Superior temporal gyrus (tissue), 1 donor: ENCODE measurements at regions not wholly inside any gene's neighbourhood (a gene's known extent, or its start where the extent isn't known, plus 50 kb on each side); places are given as distances from the start of the nearest gene placed in this dataset.

ENCODE experiments used
- DNase-seq: peaks from one replicate; pipeline ENCODE4 v3.0.0-alpha.2; 2016; ENCODE audit errors: extremely low spot score

GRCh38 chr18:38933322-38933721 lies 1367.7 kb upstream of the CELF4 start:
- no peak for DNase-seq

GRCh38 chr18:38932752-38933151 lies 1367.2 kb upstream of the CELF4 start:
- DNase-seq = no peak

DNA sequence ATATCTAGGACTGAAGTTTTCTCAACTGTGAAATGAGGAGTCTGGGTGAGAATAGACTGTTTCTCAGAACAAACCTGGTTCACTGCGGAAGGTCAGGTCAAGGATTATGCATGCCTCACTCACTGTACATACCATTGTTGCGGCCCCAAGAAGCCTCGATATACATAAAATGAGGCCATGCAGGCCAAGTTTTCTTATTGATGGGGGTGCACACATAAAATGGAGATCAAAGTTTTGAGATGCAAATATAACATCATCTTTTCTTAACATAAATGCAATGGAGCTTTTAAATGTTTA lies 1366.1 kb upstream of the CELF4 start:
- no peak for DNase-seq

DNA sequence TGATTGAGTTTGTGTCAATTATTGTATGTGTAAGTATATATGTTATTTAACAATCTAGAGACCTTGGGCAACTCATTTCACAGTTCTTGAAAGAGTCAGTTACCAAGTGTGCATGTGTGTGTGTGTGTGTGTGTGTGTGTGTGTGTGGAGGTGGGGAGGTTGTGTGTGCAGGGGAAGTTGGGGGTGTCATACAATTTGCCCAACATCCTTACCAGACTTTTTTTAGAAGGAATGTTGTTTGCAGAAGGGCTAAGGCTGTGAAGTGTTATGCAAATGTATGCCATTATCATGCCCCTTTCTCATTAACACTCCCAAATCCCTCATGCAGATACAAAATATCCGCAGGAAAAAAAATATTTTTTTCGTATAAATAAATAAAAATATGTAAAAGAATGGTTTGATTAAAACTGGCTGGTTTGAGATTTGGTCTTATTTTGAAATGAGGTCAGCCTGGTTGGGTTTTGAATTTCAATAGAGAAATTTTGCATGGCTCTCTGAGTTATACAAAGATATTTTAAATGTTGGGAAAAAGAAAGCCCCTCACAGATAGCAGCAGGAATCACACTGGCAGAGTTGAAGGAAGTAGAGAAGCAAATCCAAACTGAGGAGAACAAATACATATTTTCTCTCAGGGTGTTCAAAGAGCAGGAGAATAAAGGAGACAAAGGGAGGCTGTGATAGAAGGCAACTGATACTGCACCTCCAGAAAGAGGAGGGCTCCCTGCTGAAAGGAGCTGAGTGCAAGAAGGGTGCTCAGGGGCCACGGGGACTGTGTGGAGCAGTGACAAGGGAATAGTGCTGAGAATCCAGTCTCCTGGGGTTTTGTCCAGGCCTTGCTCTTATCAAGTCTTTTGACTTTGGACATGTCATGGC lies 1365.5 kb upstream of the CELF4 start:
- DNase-seq = no peak

DNA sequence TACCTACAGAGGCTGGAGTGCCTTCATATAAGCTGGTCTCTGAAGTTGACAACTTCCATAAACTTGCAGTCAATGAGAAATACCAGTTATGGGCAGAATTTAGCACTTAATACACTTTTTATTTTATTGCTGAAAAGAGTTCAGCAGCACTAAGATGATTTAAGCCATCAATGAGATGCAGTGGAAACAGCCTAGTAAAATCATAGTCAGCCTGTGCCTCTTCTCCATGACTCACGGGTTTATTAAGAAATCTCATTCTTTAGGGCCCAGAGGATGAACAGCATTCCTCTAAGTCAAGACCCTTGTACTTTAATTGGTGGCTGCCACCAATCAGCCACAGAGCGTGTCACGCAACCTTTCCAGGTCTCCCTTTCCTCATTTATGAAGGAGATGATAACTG lies 1357.9 kb upstream of the CELF4 start:
- DNase-seq = no peak

GRCh38 chr18:38923126-38923525 lies 1357.5 kb upstream of the CELF4 start:
- no peak for DNase-seq

DNA sequence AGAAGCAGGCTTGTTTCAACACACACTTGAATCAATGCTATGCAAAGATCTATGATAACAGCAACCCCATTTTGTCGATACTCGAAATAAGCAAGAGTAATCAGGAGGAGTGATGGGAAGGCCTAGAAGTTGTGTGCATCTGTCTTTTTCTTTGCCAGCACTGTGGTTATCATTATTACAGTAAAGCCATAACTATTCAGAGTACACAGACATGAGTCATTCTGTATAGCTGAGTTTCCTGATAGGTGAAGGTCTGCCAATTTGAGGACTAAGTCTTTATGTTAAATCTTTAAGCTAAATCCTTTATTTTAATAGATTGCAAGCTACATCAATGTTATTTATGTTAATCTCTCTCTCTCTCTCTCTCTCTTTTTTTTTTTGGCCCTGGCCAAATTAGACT lies 1344.4 kb upstream of the CELF4 start:
- DNase-seq = no peak

- DNase-seq = no peak
Measured at GRCh38 chr18:38902796-38903195, 1337.2 kb upstream of the CELF4 start.

DNA sequence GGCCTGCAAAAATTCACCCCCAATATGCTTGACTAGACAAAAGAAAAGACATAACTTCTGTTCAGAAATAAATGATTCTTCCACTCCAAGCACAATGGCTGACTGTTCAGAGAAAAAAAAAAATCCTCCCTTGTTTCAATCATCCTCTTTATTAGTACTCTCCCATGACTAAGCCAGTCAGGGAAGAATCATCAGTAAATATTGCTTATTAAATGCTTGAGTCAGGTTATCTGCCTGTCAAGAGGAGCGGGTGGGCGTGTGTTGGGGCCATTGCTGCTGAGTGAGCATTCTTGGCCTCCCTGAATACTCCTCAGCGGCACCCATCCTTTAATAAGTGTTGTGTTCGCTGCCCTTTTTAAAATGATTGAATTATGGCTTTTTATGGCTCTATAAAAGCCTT lies 1334.8 kb upstream of the CELF4 start:
- DNase-seq = no peak

DNA sequence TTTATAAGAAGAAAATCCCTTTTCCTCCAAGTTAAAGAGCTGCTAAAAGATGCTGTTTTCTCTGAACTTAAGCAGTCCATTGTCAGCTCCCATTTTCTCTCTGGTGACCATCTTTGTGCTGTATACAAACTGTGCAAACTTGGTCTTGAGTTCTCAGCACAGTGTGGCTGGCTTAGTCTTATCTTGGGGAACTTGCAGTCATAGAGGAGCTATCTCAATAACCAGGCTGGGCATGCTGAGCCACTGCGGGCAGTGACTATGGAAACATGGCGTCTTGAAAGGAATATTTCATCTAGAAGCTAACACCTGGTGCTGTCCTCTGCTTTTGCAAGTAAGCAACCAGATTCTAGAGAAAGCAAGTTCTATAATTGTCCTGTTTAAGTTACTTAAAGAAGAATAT lies 1334.4 kb upstream of the CELF4 start:
- no peak for DNase-seq

- no peak for DNase-seq
Measured at GRCh38 chr18:38899252-38899651, 1333.7 kb upstream of the CELF4 start.

GRCh38 chr18:38898167-38898566 lies 1332.6 kb upstream of the CELF4 start:
- no peak for DNase-seq

DNA sequence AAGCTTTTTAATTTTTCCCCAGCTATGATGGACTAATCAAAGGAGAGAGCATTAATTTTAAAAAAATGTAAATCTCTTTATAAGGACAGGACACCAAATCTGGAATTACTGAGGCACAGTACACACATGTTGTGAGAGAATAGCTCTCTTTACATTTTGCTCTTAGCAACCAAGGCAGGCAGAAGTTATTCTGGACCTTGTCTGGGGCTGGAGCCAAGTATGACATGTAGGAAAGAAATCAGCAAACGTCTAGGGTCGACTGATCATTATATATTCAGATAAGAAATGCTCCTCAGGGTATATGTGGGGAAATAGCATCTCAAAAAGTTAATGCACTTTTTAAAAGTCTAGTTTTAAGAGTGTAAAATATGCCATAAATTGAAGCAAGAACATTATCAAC lies 1330.0 kb upstream of the CELF4 start:
- DNase-seq = no peak

DNA sequence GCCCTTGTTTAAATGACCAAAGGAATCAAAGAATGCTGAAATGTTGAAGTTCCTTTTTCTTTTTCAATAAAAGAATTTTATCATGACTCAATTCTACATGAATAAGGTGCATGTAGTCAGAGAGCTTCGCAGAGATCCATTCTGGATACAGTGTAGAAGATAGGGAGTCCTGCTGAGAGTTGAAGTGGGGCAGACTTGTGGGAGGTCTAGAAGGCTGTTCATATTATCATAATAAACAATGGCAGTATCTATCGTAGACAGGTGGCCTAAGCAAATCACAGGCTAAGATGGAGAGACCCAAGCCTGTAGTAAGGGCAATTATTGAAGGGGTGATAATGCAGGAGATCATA lies 1322.0 kb upstream of the CELF4 start:
- no peak for DNase-seq

GRCh38 chr18:38886861-38887670 lies 1321.5 kb upstream of the CELF4 start:
- DNase-seq = no peak

DNA sequence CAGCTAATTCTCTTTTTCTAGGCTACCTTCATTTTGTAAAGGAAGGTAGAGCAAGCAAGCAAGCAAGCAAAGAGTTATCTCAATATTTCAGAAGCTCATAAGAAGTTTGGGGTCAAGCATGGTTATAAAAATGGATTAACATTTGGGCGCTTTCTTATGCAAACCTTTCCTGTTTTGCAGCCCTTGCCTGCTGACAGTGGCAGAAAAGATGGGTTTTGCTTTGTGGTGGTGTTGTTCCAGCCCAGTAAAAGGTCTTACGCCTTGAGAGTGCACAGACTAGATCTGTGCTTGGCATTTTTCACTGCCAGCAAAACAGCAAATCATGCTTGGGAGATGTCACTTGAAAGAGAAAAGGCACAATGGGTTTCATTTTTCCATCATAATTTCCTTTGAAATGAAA lies 1320.6 kb upstream of the CELF4 start:
- DNase-seq = no peak

DNA sequence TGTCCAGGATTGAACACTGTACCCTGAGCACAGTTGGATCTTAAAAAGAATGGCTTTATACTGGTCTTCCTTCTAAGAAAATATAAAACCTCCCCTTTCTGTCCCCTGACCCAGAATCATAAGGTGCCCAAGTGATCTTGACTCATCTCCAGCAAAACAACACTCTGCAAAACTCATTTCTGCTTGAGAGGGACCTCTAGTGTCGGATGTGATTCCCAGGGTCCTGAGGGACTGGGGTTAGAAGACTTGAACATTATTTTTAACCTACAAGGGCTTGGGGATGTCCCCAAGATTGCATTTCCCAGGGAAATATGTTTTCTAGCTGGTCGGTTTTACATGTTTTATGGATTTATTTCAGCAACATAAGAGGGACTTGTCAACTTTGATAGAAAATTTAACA lies 1318.5 kb upstream of the CELF4 start:
- no peak for DNase-seq

DNA sequence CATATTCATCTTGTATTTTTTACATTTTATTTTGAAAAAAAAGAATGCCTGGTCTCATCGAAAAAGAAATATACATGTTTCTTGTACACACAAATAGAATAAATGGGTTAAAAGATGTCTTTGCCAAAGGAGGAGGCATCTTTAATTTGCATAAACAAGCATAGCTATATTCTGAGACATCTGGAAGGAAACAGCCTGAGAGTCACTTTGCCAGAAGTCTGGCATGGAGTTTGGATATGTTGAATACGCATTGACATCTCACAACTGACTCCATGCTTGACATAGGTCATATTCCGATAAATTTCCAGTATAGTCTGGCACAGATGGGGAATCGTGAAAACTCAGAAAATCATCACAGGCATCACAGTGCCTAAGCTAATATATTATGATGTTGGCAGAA lies 1317.5 kb upstream of the CELF4 start:
- DNase-seq = no peak

GRCh38 chr18:38879871-38880270 lies 1314.3 kb upstream of the CELF4 start:
- no peak for DNase-seq

GRCh38 chr18:38872342-38872741 lies 1306.7 kb upstream of the CELF4 start:
- no peak for DNase-seq

DNA sequence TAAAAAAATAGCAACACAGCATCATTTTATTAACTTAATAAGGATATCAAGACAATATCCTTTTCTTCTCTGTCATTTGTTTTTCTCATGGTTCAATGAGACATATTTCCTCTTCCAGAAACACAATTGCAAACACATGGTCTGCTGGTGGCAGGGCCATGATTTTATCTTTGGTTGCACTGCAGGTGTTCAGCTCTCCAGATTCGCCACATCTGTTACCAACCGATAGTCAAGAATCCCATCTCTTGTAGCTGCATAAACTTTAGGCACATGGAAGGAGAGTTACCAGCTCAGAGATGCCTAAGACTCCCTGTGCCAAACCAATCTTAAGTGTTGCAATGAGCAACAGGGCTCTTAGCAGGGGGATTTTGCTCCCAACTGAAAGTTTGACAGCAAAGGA lies 1303.2 kb upstream of the CELF4 start:
- DNase-seq = no peak

- no peak for DNase-seq
Measured at GRCh38 chr18:38867680-38868079, 1302.1 kb upstream of the CELF4 start.

GRCh38 chr18:38851526-38851925 lies 1285.9 kb upstream of the CELF4 start:
- no peak for DNase-seq
